ENCODE measurements at regions not wholly inside any gene's neighbourhood (a gene's known extent, or its start where the extent isn't known, plus 50 kb on each side); places are given as distances from the start of the nearest gene placed in this dataset.

DNA sequence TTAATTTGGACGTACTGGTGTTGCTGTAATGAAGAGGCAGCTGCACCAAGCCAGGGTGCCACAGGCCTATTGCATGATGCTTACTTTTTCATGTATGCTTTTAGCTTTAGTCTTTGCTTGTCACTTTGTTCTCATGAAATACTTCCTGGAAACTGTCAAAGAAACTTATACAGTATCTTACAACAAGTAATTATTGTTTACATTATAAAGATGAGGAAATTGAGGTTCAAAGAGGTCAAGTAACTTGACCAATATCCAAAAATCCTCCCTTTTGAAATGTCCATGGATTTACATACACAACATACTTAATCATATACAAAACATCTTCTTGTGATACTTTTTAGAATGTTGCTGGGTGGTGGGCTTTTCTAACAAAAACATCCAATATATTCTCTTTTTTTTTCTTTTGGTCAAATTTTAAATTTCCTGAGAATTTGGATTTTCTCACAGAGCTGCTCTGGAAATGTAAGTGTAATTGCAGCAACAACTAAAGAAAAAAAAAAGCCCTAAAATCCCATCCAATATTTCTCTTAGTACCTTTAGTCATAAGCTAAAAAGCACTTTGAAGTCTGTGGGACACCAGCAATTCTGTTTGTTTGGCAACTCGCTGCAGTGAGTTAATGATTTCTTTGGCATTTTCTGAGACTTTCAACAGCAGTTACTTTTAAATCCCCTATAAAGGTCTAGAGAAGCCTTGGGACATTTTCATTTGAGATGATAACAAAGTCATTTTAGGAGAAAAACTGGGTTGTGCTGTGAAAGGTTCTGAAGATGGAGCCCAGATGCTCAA, 500.6 kb upstream of the IGFBP3 start:
- 77 to 90% methylated on average over 2 of the region's 2 CpGs for WGBS, 2 donors
- no peak for DNase-seq (ENCODE audit: low spot score in 2 of 2)
- H3K4me3 ChIP-seq (ENCODE audit: low read depth, poor library complexity, severe bottlenecking) = no peak overlapping the region
- no peak for TF ChIP-seq POLR2A (IDR thresholded peaks at IDR 0.05)
- TF ChIP-seq, protein P1, sequence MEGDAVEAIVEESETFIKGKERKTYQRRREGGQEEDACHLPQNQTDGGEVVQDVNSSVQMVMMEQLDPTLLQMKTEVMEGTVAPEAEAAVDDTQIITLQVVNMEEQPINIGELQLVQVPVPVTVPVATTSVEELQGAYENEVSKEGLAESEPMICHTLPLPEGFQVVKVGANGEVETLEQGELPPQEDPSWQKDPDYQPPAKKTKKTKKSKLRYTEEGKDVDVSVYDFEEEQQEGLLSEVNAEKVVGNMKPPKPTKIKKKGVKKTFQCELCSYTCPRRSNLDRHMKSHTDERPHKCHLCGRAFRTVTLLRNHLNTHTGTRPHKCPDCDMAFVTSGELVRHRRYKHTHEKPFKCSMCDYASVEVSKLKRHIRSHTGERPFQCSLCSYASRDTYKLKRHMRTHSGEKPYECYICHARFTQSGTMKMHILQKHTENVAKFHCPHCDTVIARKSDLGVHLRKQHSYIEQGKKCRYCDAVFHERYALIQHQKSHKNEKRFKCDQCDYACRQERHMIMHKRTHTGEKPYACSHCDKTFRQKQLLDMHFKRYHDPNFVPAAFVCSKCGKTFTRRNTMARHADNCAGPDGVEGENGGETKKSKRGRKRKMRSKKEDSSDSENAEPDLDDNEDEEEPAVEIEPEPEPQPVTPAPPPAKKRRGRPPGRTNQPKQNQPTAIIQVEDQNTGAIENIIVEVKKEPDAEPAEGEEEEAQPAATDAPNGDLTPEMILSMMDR (IDR thresholded peaks at IDR 0.05) = no peak
- intact Hi-C loops (cut with DNase I; ENCODE audit: low total_unique reads) = no loop called here

DNA sequence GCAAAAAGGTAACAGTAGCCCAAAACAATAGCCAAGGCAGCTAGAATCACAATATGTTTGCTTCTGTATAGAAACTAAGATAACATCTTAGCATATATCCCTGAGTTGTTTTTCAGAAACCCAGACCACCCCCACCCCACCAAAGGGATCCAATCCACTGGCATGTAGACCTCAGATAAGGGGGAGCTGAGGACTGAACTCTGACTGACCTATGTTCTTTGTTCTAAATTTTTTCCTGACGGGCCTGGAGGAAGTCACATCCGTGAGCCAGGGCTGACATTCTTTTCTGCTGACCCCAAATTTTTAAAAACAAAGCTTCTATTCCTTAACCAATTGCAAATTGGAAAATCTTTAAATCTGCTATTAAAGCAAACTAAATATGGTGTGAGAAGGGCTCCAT, 493.9 kb upstream of the IGFBP3 start:
- no peak overlapping the region for H3K4me3 ChIP-seq (ENCODE audit: low read depth, poor library complexity, severe bottlenecking)
- intact Hi-C loops (cut with DNase I; ENCODE audit: low total_unique reads) = no loop called here
- 55 to 64% methylated on average over 2 of the region's 2 CpGs for WGBS, 2 donors
- TF ChIP-seq POLR2A (IDR thresholded peaks at IDR 0.05) = no peak
- TF ChIP-seq, protein P1 (IDR thresholded peaks at IDR 0.05) = no peak
- DNase-seq (ENCODE audit: low spot score in 2 of 2) = no peak

DNA sequence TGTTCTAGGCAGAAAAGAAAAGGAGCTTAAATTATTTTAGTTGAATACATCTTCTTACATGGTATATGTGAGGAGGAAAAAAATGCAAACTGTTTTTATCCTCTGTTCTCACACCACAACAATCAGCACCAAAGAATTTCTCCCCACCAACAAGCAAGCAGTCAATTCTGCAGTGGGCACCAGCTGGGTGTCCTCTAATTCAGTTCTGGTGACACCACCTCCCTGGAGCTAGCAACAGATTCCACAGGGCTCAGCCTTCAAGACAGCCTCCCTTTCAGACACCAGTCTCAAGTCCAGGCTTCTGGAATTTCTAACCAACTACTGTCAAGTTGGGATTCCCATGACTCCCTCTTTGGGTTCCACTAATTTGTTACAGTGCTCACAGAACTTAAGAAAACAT, 490.2 kb upstream of the IGFBP3 start:
- H3K4me3 ChIP-seq (ENCODE audit: low read depth, poor library complexity, severe bottlenecking) = no peak overlapping the region
- DNase-seq (ENCODE audit: low spot score in 2 of 2) = no peak
- TF ChIP-seq, protein P1 (IDR thresholded peaks at IDR 0.05) = no peak
- no peak for TF ChIP-seq POLR2A (IDR thresholded peaks at IDR 0.05)
- intact Hi-C loops (cut with DNase I; ENCODE audit: low total_unique reads) = no loop called here

DNA sequence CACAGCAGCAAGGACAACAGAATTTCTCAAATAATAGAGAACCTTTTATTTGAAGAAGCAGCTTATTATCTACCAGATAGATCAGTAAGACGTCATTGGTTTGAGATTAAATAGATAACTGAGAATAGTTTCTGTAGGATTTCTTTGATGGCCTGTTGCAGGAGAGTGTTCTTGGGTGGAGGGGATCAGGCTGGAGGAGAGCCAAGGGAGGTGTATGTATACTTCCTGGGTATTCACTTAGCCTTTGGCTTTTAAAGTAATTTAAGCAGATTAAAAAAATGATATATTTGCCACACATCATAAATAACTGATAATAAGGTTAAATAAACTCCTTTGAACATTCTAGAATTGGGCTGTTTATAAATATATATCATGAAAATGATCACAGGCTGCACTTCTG, 486.1 kb upstream of the IGFBP3 start:
- DNase-seq (ENCODE audit: low spot score in 2 of 2) = no peak
- intact Hi-C loops (cut with DNase I; ENCODE audit: low total_unique reads) = no loop called here
- TF ChIP-seq, protein P1 (IDR thresholded peaks at IDR 0.05) = no peak
- TF ChIP-seq POLR2A (IDR thresholded peaks at IDR 0.05) = no peak
- no peak overlapping the region for H3K4me3 ChIP-seq (ENCODE audit: low read depth, poor library complexity, severe bottlenecking)
- 32 to 56% methylated on average over 1 of the region's 1 CpG for WGBS, 2 donors

DNA sequence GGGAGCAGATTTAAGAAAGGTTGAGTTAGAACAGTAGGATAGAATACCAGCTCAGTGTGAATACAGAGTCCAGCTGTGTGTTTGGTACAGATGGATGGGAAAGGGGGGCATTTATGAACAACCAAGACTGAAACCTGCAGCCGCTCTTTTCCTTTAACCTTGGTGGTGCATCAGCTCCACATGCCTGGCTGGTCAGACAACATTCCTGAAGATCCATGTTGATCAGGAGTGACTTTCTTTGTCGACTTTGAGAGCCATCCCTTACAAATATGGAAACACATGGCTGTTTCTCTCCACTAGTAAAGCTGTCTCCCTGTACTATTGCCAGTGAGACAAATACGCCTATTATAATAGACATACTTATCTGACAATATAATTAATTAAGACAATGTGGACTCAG, 476.5 kb upstream of the IGFBP3 start:
- intact Hi-C loops (cut with DNase I; ENCODE audit: low total_unique reads) = no loop called here
- WGBS, 2 donors = 49 to 69% methylated on average over 3 of the region's 3 CpGs
- no peak for DNase-seq (ENCODE audit: low spot score in 2 of 2)
- H3K4me3 ChIP-seq (ENCODE audit: low read depth, poor library complexity, severe bottlenecking) = no peak overlapping the region
- no peak for TF ChIP-seq POLR2A (IDR thresholded peaks at IDR 0.05)
- TF ChIP-seq, protein P1 (IDR thresholded peaks at IDR 0.05) = no peak

DNA sequence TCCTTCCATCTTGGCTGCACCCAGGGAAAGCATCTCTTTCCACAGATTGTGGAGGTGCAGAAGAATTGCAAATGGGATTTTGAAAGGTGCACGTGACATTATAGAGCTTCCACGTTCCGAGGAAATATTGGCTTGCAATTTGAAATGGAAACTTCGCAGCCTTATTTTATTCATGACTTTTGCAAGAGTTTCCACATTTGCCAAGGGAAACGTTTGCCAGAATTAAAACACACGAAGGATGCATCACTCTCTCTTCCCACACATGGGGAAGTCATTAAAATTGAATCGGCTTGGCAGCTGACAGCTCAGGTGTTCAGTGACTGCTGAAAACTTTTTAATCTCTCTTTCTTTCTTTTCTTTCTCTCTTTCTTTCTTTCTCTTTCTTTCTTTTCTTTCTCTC, 475.4 kb upstream of the IGFBP3 start:
- no peak overlapping the region for H3K4me3 ChIP-seq (ENCODE audit: low read depth, poor library complexity, severe bottlenecking)
- 19 to 25% methylated on average over 7 of the region's 7 CpGs for WGBS, 2 donors
- peak in 1 of 2 donors; percentile 30 for DNase-seq (ENCODE audit: low spot score in 2 of 2)
- intact Hi-C loops (cut with DNase I; ENCODE audit: low total_unique reads) = no loop called here
- no peak for TF ChIP-seq POLR2A (IDR thresholded peaks at IDR 0.05)
- TF ChIP-seq, protein P1 (IDR thresholded peaks at IDR 0.05) = no peak
